Pancreas (tissue), 10 donors: ENCODE measurements at regions not wholly inside any gene's neighbourhood (a gene's known extent, or its start where the extent isn't known, plus 50 kb on each side); places are given as distances from the start of the nearest gene placed in this dataset.

Experiments
- ATAC-seq, 4 donors: fragments of 200-7000 bp; cut with Tn5 transposase; one replicate each; pipeline versions ENCODE4 v1.8.0 to v1.9.1; 2020; ENCODE audit warnings: mild to moderate bottlenecking in 4 of 4, moderate library complexity in 4 of 4
- DNase-seq, 6 donors: peaks; one replicate each; pipeline ENCODE4 v3.0.0-alpha.2; 2020
- FAIRE-seq: peaks from 2 replicates; lab custom pipeline; 2012; peaks lifted over from hg19 to GRCh38; lab: Jason Lieb, UNC
- H3K27ac ChIP-seq, 4 donors: fragments of 200-600 bp; sonication (generic); 1 replicate in 3 of 4; 2 replicates in 1 of 4; pipeline versions ENCODE4 v1.5.0 to v1.8.0; 2020
- H3K27me3 ChIP-seq, 4 donors: fragments of 200-600 bp; one replicate each; pipeline ENCODE4 v1.8.0; 2021
- H3K36me3 ChIP-seq, 3 donors: fragments of 200-600 bp; sonication (generic) in 1 of 3; one replicate each; pipeline versions ENCODE4 v1.5.0 to v1.8.0; 2020 to 2021
- H3K4me1 ChIP-seq, 3 donors: fragments of 200-600 bp; one replicate each; pipeline ENCODE4 v1.8.0; 2021
- H3K4me3 ChIP-seq, 4 donors: fragments of 200-600 bp; sonication (generic) in 2 of 4; one replicate each; pipeline versions ENCODE4 v1.5.0 to v1.8.0; 2020 to 2021
- H3K9me3 ChIP-seq, 4 donors: fragments of 200-600 bp; one replicate each; pipeline ENCODE4 v1.8.0; 2021
- WGBS, 2 donors: extraction: QIAGEN DNeasy Blood & Tissue Kit; methylation state at CpG; one replicate each; pipeline ENCODE4 v1.1.7; 2013; 5-methylcytosine and 5-hydroxymethylcytosine counted together
- intact Hi-C, 3 donors: fragments of 100-400 bp; cut with DNase I; formaldehyde crosslinking; loops; one replicate each; pipeline versions ENCODE4 v1.11.1 to v1.14.2; 2022
- TF ChIP-seq, protein P1 (sequence below), 4 donors: fragments of 200-600 bp; sonication (generic) in 3 of 4; IDR thresholded peaks; one replicate each; pipeline versions ENCODE4 v1.5.0 to v1.8.0; 2021; ENCODE audit warnings: antibody characterized with exemption in 4 of 4
- donor health status: healthy with polysubstance abuse.
- donor health status: DM: no; HTN: no; CAD: no; lungs with moderate emphysema.
- donor health status: DM: no; HTN: no; CAD: no.
- donor health status: control.
- donor health status: control.
- donor health status: Bipolar disorder and iron deficiency.
- donor health status: DM: yes; HTN: yes; CAD: no.
- donor health status: DM: no; HTN: no; CAD: no.
- donor health status: DM: no; HTN: no; CAD: no.
- donor health status: DM: yes; HTN: yes; CAD: no.

DNA sequence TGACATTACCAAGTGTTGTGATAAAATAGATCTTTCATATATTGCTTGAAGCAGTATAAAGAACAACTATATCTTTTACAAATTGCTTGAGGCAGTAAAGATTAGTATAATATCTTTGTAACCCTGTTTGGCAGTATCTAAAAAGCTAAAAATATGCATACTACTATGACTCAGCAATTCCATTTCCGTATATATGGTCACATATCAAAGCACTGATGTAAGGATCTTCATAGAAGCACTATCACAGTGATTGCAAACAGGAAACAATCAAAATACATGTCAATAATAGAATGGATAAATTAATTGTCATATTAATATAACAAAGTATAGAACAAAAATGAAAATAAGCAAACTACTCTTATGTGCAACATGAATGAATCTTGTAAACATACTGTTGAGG, 158.4 kb upstream of the IGF1 start:
- Histone ChIP-seq H3K4me3 (no peak overlapping the region), H3K27me3 (no peaks in the 10 kb centered on the region), H3K9me3 (no peaks in the 10 kb centered on the region), H3K36me3 (no peaks in the 10 kb centered on the region), H3K27ac (no peak overlapping the region), H3K4me1 (no peaks in the 10 kb centered on the region)
- WGBS, 2 donors, result 20 to 24% methylated on average over 1 of the region's 1 CpG
- ATAC-seq (no peak), DNase-seq (no peak), FAIRE-seq (no peak)
- intact Hi-C loops, result no loop called here
- TF ChIP-seq, protein P1, sequence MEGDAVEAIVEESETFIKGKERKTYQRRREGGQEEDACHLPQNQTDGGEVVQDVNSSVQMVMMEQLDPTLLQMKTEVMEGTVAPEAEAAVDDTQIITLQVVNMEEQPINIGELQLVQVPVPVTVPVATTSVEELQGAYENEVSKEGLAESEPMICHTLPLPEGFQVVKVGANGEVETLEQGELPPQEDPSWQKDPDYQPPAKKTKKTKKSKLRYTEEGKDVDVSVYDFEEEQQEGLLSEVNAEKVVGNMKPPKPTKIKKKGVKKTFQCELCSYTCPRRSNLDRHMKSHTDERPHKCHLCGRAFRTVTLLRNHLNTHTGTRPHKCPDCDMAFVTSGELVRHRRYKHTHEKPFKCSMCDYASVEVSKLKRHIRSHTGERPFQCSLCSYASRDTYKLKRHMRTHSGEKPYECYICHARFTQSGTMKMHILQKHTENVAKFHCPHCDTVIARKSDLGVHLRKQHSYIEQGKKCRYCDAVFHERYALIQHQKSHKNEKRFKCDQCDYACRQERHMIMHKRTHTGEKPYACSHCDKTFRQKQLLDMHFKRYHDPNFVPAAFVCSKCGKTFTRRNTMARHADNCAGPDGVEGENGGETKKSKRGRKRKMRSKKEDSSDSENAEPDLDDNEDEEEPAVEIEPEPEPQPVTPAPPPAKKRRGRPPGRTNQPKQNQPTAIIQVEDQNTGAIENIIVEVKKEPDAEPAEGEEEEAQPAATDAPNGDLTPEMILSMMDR (IDR thresholded peaks at IDR 0.05), result no peak

DNA sequence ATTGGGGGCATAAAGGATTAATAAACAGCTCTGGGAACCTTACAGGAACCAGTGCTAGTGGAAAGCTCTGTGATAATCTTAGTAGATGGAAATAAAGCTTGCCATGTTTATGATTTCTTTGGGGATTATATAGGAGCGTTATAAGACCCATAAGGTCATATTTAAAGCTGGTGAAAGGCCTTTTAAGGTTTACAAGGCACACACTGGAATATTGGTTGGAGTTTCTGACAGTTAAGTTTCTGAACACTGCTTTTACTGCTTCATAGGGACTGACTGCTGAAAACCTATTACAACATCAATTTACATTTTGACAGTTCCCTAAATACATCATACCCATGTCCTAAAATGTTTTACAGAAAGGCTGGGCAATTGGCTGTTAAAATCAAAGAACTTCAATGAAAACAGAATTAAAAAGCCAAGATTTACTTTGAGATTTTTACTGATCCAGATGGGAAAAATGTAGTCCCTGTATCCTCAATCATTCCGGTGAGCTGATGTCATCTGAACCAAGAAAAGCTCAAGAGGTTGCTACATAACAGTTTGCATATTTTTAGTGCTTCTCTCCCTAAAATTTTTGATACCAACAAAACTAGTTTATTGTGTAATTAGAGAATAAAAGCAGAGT, 153.7 kb upstream of the IGF1 start:
- ATAC-seq (peak in 1 of 4 donors; percentile 18), FAIRE-seq (no peak), DNase-seq (no peak)
- 53 to 68% methylated on average over 2 of the region's 2 CpGs for WGBS, 2 donors
- Histone ChIP-seq H3K36me3 (no peaks in the 10 kb centered on the region), H3K4me1 (no peaks in the 10 kb centered on the region), H3K9me3 (no peaks in the 10 kb centered on the region), H3K4me3 (no peak overlapping the region), H3K27ac (no peak overlapping the region), H3K27me3 (no peaks in the 10 kb centered on the region)
- TF ChIP-seq, protein P1 (IDR thresholded peaks at IDR 0.05), result no peak
- intact Hi-C loops, result no loop called here

DNA sequence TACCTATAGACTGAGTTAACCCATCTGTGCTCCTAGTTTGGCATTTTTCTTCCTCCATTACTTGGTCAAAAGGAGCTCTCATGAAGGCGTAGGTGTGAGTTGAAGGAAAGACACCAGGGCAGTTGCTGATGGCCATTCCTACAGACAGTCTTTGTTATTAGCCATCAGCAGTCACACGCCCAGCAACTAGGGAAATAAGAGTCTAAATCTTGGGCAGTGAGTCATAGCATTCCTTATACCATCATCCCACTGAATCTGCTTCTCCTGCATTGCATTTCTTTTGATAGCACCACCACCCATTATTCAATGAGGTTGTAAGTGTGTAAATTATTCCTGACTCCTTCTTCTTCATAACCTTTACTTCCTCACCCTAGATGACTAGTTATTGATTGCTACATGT, 150.9 kb upstream of the IGF1 start:
- Histone ChIP-seq H3K4me1 (no peaks in the 10 kb centered on the region), H3K4me3 (no peak overlapping the region), H3K27ac (no peak overlapping the region), H3K36me3 (no peaks in the 10 kb centered on the region), H3K27me3 (no peaks in the 10 kb centered on the region), H3K9me3 (no peaks in the 10 kb centered on the region)
- DNase-seq, result no peak
- intact Hi-C loops, result no loop called here
- ATAC-seq, result no peak
- WGBS, 2 donors, result 50 to 71% methylated on average over 2 of the region's 2 CpGs
- TF ChIP-seq, protein P1 (IDR thresholded peaks at IDR 0.05), result no peak
- FAIRE-seq, result no peak

DNA sequence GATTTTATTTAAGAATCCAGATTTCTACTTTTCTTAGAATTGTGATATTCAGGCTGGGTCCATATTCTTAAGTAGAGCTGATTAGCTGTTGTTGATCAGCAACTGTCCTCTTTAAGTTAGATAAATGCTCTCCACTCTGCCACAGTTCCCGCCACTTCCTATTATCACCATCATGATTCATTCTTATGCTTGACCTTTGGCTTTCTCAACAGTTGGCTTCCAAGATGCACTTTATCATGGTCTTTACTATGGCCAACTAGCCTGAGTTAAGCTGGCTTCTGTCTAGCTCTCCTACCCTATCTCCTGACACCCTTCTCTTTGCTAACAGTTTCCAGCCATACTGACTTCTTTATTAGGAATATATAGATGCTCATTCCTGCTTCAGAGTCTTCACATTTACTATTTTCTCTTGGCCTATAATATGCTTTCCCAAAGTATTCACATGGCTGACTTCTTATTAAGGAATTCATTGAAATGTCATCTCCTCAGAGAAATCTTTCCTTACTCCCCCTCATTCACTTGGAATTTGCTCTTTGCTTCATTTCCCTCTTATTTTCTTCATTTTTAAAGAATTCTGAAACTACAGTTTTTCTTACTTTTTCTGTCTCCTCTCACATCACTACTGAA, 149.0 kb upstream of the IGF1 start:
- Histone ChIP-seq H3K27me3 (no peaks in the 10 kb centered on the region), H3K9me3 (no peaks in the 10 kb centered on the region), H3K4me3 (no peak overlapping the region), H3K4me1 (no peaks in the 10 kb centered on the region), H3K36me3 (no peaks in the 10 kb centered on the region), H3K27ac (no peak overlapping the region)
- WGBS, 2 donors, result 68 to 82% methylated on average over 1 of the region's 1 CpG
- TF ChIP-seq, protein P1 (IDR thresholded peaks at IDR 0.05), result no peak
- intact Hi-C loops, result no loop called here
- FAIRE-seq (no peak), ATAC-seq (no peak), DNase-seq (no peak)

DNA sequence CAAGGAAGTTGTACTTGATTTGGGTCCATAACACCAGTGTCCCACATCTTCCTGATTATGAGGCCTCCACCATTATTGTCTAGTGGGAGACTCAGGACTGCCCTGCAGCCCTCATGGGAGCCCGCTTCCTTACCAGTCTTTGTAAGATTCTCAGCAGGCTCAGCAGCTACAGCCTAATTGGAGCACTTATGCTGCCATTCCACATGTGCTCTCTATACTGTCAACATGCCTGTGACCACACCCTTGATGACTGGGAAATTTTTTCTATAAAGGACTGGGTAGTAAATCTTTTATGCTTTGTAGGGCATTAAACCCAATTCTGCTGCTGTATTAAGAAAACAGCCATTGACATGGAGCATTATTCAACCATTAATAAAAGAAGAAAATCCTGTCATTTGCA, 145.5 kb upstream of the IGF1 start:
- intact Hi-C loops, result no loop called here
- FAIRE-seq (no peak), DNase-seq (no peak), ATAC-seq (no peak)
- TF ChIP-seq, protein P1 (IDR thresholded peaks at IDR 0.05), result no peak
- H3K27me3 ChIP-seq, result no peaks in the 10 kb centered on the region
- H3K36me3 ChIP-seq, result no peaks in the 10 kb centered on the region
- no peak overlapping the region for H3K27ac ChIP-seq
- 73 to 100% methylated on average over 1 of the region's 1 CpG for WGBS, 2 donors
- no peak overlapping the region for H3K4me3 ChIP-seq
- H3K4me1 ChIP-seq, result no peaks in the 10 kb centered on the region
- no peaks in the 10 kb centered on the region for H3K9me3 ChIP-seq
